GM18868 (cell line): ENCODE measurements at regions not wholly inside any gene's neighbourhood (a gene's known extent, or its start where the extent isn't known, plus 50 kb on each side); places are given as distances from the start of the nearest gene placed in this dataset.
"Not testable (repeated sequence)": the region's sequence is repeated elsewhere in the genome, so short reads cannot be mapped to it uniquely, and the experiment has no call there.

Source experiments
- ATAC-seq: cut with Tn5 transposase; IDR thresholded peaks from one replicate; pipeline ENCODE4 v1.9.1; 2021; ENCODE audit warnings: mild to moderate bottlenecking, moderate library complexity; ENCODE audit not compliant: unreplicated experiment

GRCh38 chr2:107093426-107093957, 207.5 kb upstream of the ST6GAL2 start:
- ATAC-seq: no peak

GRCh38 chr2:107094450-107094986, 208.6 kb upstream of the ST6GAL2 start:
- no peak for ATAC-seq

GRCh38 chr2:107102176-107102575, 216.2 kb upstream of the ST6GAL2 start:
- ATAC-seq: no peak

- ATAC-seq: no peak
These were observed 221.4 kb upstream of the ST6GAL2 start for GRCh38 chr2:107107351-107107750.

GRCh38 chr2:107108556-107108955, 222.6 kb upstream of the ST6GAL2 start:
- ATAC-seq: no peak

- peak; percentile 64 for ATAC-seq
These were observed 225.7 kb upstream of the ST6GAL2 start for GRCh38 chr2:107111623-107112022.

- ATAC-seq: no peak
These were observed 226.6 kb upstream of the ST6GAL2 start for GRCh38 chr2:107112561-107112960.

GRCh38 chr2:107128381-107128780, 242.4 kb upstream of the ST6GAL2 start:
- ATAC-seq: no peak

GRCh38 chr2:107132070-107132469, 246.1 kb upstream of the ST6GAL2 start:
- ATAC-seq: peak; percentile 96

- no peak for ATAC-seq
These were observed 246.8 kb upstream of the ST6GAL2 start for GRCh38 chr2:107132746-107133145.

- no peak for ATAC-seq
These were observed 247.4 kb upstream of the ST6GAL2 start for GRCh38 chr2:107133412-107133811.

GRCh38 chr2:107136733-107137132, 250.8 kb upstream of the ST6GAL2 start:
- no peak for ATAC-seq

GRCh38 chr2:107137706-107138105, 251.7 kb upstream of the ST6GAL2 start:
- no peak for ATAC-seq

GRCh38 chr2:107146181-107146580, 260.2 kb upstream of the ST6GAL2 start:
- ATAC-seq: no peak

GRCh38 chr2:107146645-107147044, 260.7 kb upstream of the ST6GAL2 start:
- not testable (repeated sequence) for ATAC-seq

GRCh38 chr2:107148055-107148454, 262.1 kb upstream of the ST6GAL2 start:
- ATAC-seq: no peak

- no peak for ATAC-seq
These were observed 262.5 kb upstream of the ST6GAL2 start for GRCh38 chr2:107148496-107148895.

- ATAC-seq: no peak
These were observed 274.8 kb upstream of the ST6GAL2 start for GRCh38 chr2:107160640-107161239.

GRCh38 chr2:107168141-107168540, 282.2 kb upstream of the ST6GAL2 start:
- no peak for ATAC-seq

GRCh38 chr2:107174171-107174570, 288.2 kb upstream of the ST6GAL2 start:
- ATAC-seq: no peak

- no peak for ATAC-seq
These were observed 297.0 kb upstream of the ST6GAL2 start for GRCh38 chr2:107182981-107183380.

GRCh38 chr2:107187870-107188269, 301.9 kb upstream of the ST6GAL2 start:
- ATAC-seq: no peak

- ATAC-seq: no peak
These were observed 309.7 kb upstream of the ST6GAL2 start for GRCh38 chr2:107195631-107196030.
